Keratinocyte (primary cell): ENCODE measurements at regions not wholly inside any gene's neighbourhood (a gene's known extent, or its start where the extent isn't known, plus 50 kb on each side); places are given as distances from the start of the nearest gene placed in this dataset.
"Not testable (repeated sequence)": the region's sequence is repeated elsewhere in the genome, so short reads cannot be mapped to it uniquely, and the experiment has no call there.

ENCODE experiments used
- EZH2 ChIP-seq: IDR thresholded peaks from one replicate; pipeline ENCODE4 v1.6.1; 2012; ENCODE audit warnings: inconsistent platforms, mild to moderate bottlenecking, low read length, moderate library complexity
- TF ChIP-seq, protein P1 (sequence below), 3 experiments: IDR thresholded peaks in 1 of 3; conservative IDR thresholded peaks in 1 of 3; optimal IDR thresholded peaks in 1 of 3; 2 replicates in 2 of 3; 3 replicates in 1 of 3; pipeline versions ENCODE3 to v1.5.1; 2011; ENCODE audit warnings: low read length in 3 of 3, mild to moderate bottlenecking in 3 of 3, moderate library complexity in 2 of 3, control low read depth in 1 of 3, inconsistent platforms in 1 of 3; ENCODE audit not compliant: insufficient read depth in 2 of 3; ENCODE audit errors: extremely low read depth in 1 of 3

GRCh38 chr16:29612381-29613306 is 50.4 kb upstream of the SPN start:
- TF ChIP-seq, protein P1, sequence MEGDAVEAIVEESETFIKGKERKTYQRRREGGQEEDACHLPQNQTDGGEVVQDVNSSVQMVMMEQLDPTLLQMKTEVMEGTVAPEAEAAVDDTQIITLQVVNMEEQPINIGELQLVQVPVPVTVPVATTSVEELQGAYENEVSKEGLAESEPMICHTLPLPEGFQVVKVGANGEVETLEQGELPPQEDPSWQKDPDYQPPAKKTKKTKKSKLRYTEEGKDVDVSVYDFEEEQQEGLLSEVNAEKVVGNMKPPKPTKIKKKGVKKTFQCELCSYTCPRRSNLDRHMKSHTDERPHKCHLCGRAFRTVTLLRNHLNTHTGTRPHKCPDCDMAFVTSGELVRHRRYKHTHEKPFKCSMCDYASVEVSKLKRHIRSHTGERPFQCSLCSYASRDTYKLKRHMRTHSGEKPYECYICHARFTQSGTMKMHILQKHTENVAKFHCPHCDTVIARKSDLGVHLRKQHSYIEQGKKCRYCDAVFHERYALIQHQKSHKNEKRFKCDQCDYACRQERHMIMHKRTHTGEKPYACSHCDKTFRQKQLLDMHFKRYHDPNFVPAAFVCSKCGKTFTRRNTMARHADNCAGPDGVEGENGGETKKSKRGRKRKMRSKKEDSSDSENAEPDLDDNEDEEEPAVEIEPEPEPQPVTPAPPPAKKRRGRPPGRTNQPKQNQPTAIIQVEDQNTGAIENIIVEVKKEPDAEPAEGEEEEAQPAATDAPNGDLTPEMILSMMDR (optimal IDR thresholded peaks at IDR 0.05 in 1 of 3, IDR thresholded peaks at IDR 0.05 in 1 of 3, conservative IDR thresholded peaks at IDR 0.05 in 1 of 3; ENCODE audit: extremely low read depth in 1 of 3, insufficient read depth in 2 of 3, low read length in 3 of 3) = not testable (repeated sequence)
- TF ChIP-seq EZH2 = not testable (repeated sequence)
